Mesodermal cell (in vitro differentiated cells): ENCODE measurements at regions not wholly inside any gene's neighbourhood (a gene's known extent, or its start where the extent isn't known, plus 50 kb on each side); places are given as distances from the start of the nearest gene placed in this dataset.
"Not testable (repeated sequence)": the region's sequence is repeated elsewhere in the genome, so short reads cannot be mapped to it uniquely, and the experiment has no call there.

Experiments
- H3K27ac ChIP-seq: 2 replicates; pipeline ENCODE4 v1.7.0; 2013; ENCODE audit warnings: mild to moderate bottlenecking, low read depth, low read length, moderate library complexity; ENCODE audit not compliant: severe bottlenecking
- H3K36me3 ChIP-seq: 2 replicates; pipeline ENCODE4 v1.7.1; 2013; ENCODE audit warnings: mild to moderate bottlenecking, low read length, moderate library complexity; ENCODE audit not compliant: control insufficient read depth, insufficient read depth
- H3K4me1 ChIP-seq: one replicate; pipeline ENCODE4 v1.7.1; 2013; ENCODE audit warnings: mild to moderate bottlenecking, low read length; ENCODE audit not compliant: insufficient read depth, control insufficient read depth, poor library complexity, severe bottlenecking
- H3K4me3 ChIP-seq: 2 replicates; pipeline ENCODE4 v1.7.0; 2013; ENCODE audit warnings: low read length, control low read depth, mild to moderate bottlenecking; ENCODE audit not compliant: insufficient read depth, poor library complexity, severe bottlenecking; ENCODE audit errors: extremely low read depth
- H3K9me3 ChIP-seq: 2 replicates; pipeline ENCODE4 v1.7.1; 2013; ENCODE audit warnings: mild to moderate bottlenecking, low read length, moderate library complexity; ENCODE audit not compliant: control insufficient read depth
- WGBS, 2 experiments: methylation state at CpG; one replicate each; pipeline ENCODE4 v1.1.5; 2013; ENCODE audit warnings: missing lambda C conversion rate in 2 of 2; ENCODE audit not compliant: insufficient coverage in 2 of 2; 5-methylcytosine and 5-hydroxymethylcytosine counted together

GRCh38 chr6:165768961-165769360 lies 105.9 kb upstream of the PDE10A start:
- no CpG with 5 or more reads among the region's 1 CpG for WGBS, 2 experiments
- no peak overlapping the region for H3K4me3 ChIP-seq
- H3K36me3 ChIP-seq = no peaks in the 10 kb centered on the region
- no peak overlapping the region for H3K27ac ChIP-seq
- H3K4me1 ChIP-seq = peaks cover 10% of the 10 kb centered on the region
- H3K9me3 ChIP-seq = no peaks in the 10 kb centered on the region

DNA sequence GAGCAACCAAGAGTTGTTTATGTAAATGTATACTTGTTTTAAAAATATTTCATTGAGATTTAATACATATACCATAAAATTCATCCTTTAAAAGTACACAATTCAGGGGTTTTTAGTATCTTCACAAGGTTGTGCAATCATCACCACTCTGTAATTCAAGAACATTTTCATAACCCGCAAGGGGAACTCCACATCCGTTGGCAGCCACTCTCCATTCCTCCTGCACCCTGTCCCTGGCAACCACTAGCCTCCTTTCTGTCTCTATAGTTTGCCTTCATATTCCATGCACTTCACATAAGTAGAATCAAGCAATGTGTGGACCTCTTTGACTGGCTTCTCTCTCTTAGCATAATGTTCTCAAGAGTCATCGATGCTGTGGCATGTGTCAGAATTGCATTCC lies 104.2 kb upstream of the PDE10A start:
- H3K36me3 ChIP-seq = no peaks in the 10 kb centered on the region
- H3K4me1 ChIP-seq = peaks cover 10% of the 10 kb centered on the region
- WGBS, 2 experiments = 88 to 92% methylated on average over 2 of the region's 3 CpGs
- H3K9me3 ChIP-seq = no peaks in the 10 kb centered on the region
- H3K27ac ChIP-seq = no peak overlapping the region
- H3K4me3 ChIP-seq = no peak overlapping the region

- peak overlapping the region; percentile 11 for H3K27ac ChIP-seq
- 28 to 44% methylated on average over 2 to 3 of the region's 4 CpGs for WGBS, 2 experiments
- H3K9me3 ChIP-seq = no peaks in the 10 kb centered on the region
Observed at GRCh38 chr6:165766457-165766856, 103.4 kb upstream of the PDE10A start.

GRCh38 chr6:165766026-165766425 lies 103.0 kb upstream of the PDE10A start:
- peak overlapping the region; percentile 11 for H3K27ac ChIP-seq
- H3K4me3 ChIP-seq = no peak overlapping the region
- no peaks in the 10 kb centered on the region for H3K9me3 ChIP-seq
- no peaks in the 10 kb centered on the region for H3K36me3 ChIP-seq
- H3K4me1 ChIP-seq = peaks cover 10% of the 10 kb centered on the region
- 83% methylated on average over 3 of the region's 7 CpGs; no CpG with 5 or more reads in 1 of the 2 experiments for WGBS, 2 experiments

More at GRCh38 chr6:165766457-165766856, 103.4 kb upstream of the PDE10A start:
- Histone ChIP-seq H3K4me1 (peaks cover 10% of the 10 kb centered on the region), H3K4me3 (no peak overlapping the region), H3K36me3 (no peaks in the 10 kb centered on the region)

DNA sequence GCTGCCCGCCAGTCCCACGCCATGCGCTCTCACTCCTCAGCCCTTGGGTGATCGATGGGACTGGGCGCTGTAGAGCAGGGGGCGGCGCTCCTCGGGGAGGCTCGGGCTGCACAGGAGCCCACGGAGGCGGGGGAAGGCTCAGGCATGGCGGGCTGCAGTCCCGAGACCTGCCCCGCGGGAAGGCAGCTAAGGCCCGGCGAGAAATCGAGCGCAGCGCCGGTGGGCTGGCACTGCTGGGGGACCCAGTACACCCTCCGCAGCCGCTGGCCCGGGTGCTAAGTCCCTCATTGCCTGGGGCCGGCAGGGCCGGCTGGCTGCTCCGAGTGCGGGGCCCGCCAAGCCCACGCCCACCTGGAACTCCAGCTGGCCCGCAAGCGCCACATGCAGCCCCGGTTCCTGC lies 102.2 kb upstream of the PDE10A start:
- H3K4me3 ChIP-seq, H3K9me3 ChIP-seq, H3K27ac ChIP-seq, H3K36me3 ChIP-seq, H3K4me1 ChIP-seq: not testable (repeated sequence)
- WGBS, 2 experiments = 70 to 82% methylated on average over 2 to 10 of the region's 33 CpGs

DNA sequence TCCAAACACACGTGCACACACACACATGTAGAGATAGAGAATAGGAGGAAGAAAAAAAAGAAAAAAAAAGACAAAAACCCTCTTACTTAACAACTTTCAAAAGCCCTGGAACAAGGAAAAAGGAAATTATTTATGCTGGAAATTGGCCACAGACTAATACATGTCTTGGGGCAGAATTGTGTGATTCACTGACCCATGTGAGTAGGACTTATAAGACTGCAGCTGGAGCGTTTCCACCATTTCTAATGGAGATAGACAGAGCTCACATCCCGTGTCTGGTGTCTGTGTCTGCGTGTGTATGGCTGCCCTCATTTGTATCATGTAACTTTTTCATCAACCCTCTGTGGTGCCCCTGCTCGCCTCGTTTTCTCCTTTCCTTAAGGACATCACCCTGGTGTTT lies 99.8 kb upstream of the PDE10A start:
- no peak overlapping the region for H3K4me3 ChIP-seq
- peaks cover 10% of the 10 kb centered on the region for H3K4me1 ChIP-seq
- WGBS, 2 experiments = 100% methylated on average over 1 to 4 of the region's 6 CpGs
- no peak overlapping the region for H3K27ac ChIP-seq
- H3K36me3 ChIP-seq = no peaks in the 10 kb centered on the region
- no peaks in the 10 kb centered on the region for H3K9me3 ChIP-seq

GRCh38 chr6:165762125-165762524 lies 99.1 kb upstream of the PDE10A start:
- no peaks in the 10 kb centered on the region for H3K9me3 ChIP-seq
- 100% methylated on average over 1 of the region's 2 CpGs; no CpG with 5 or more reads in 1 of the 2 experiments for WGBS, 2 experiments
- H3K4me3 ChIP-seq = no peak overlapping the region
- H3K36me3 ChIP-seq = no peaks in the 10 kb centered on the region
- peaks cover 6% of the 10 kb centered on the region for H3K4me1 ChIP-seq
- no peak overlapping the region for H3K27ac ChIP-seq

- Histone ChIP-seq H3K9me3 (no peaks in the 10 kb centered on the region), H3K36me3 (no peaks in the 10 kb centered on the region), H3K4me3 (no peak overlapping the region), H3K27ac (no peak overlapping the region), H3K4me1 (peaks cover under 1% of the 10 kb centered on the region)
- WGBS, 2 experiments = 94 to 100% methylated on average over 3 to 7 of the region's 8 CpGs
Observed at GRCh38 chr6:165760803-165761185, 97.8 kb upstream of the PDE10A start.

GRCh38 chr6:165760126-165760802 lies 97.2 kb upstream of the PDE10A start:
- no peaks in the 10 kb centered on the region for H3K4me1 ChIP-seq
- WGBS, 2 experiments = 93 to 95% methylated on average over 5 to 6 of the region's 7 CpGs
- no peaks in the 10 kb centered on the region for H3K36me3 ChIP-seq
- no peaks in the 10 kb centered on the region for H3K9me3 ChIP-seq
- no peak overlapping the region for H3K4me3 ChIP-seq
- no peak overlapping the region for H3K27ac ChIP-seq

- no peaks in the 10 kb centered on the region for H3K36me3 ChIP-seq
- no peak overlapping the region for H3K27ac ChIP-seq
- no peaks in the 10 kb centered on the region for H3K9me3 ChIP-seq
- H3K4me1 ChIP-seq = no peaks in the 10 kb centered on the region
- H3K4me3 ChIP-seq = no peak overlapping the region
Observed at GRCh38 chr6:165758441-165758840, 95.4 kb upstream of the PDE10A start.

DNA sequence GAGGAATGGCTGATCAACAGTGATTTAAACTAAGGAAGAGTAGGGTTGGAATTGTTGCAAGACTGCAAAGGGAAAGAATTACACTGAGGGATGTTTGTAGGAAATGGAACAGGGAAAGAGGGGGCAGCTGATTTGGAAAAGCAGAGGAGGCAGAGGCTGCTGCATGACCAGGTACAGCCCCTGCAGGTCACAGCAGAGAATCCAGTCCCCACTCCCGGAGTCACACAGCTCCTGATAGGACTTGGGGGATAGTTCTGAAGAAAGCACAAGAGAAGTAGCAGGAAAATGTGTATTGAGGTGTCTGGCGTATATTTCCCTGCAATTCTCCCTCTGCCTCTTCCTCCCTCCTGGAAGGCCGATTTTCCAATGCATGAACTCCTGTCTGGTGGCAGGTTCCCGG lies 92.5 kb upstream of the PDE10A start:
- Histone ChIP-seq H3K4me3 (no peak overlapping the region), H3K36me3 (no peaks in the 10 kb centered on the region), H3K27ac (no peak overlapping the region), H3K9me3 (no peaks in the 10 kb centered on the region), H3K4me1 (no peaks in the 10 kb centered on the region)
- WGBS, 2 experiments = 94 to 100% methylated on average over 1 to 2 of the region's 4 CpGs
